Fibroblast of pulmonary artery (primary cell): ENCODE measurements at regions not wholly inside any gene's neighbourhood (a gene's known extent, or its start where the extent isn't known, plus 50 kb on each side); places are given as distances from the start of the nearest gene placed in this dataset.

Source experiments
- DNase-seq: peaks from one replicate; pipeline ENCODE4 v3.0.0-alpha.2; 2010; ENCODE audit warnings: low read depth
- H3K4me3 ChIP-seq: replicated peaks from 2 replicates; pipeline ENCODE4 v1.5.1; 2011; ENCODE audit warnings: low read depth, mild to moderate bottlenecking, control low read depth, low read length, moderate library complexity
- TF ChIP-seq, protein P1 (sequence below): IDR thresholded peaks from 2 replicates; pipeline ENCODE4 v1.5.1; 2011; ENCODE audit warnings: mild to moderate bottlenecking, control low read depth, low read length, inconsistent platforms; ENCODE audit errors: missing control alignments

GRCh38 chr1:88101041-88101440, 583.0 kb upstream of the PKN2 start:
- H3K4me3 ChIP-seq: no peak overlapping the region
- DNase-seq: no peak
- TF ChIP-seq, protein P1, sequence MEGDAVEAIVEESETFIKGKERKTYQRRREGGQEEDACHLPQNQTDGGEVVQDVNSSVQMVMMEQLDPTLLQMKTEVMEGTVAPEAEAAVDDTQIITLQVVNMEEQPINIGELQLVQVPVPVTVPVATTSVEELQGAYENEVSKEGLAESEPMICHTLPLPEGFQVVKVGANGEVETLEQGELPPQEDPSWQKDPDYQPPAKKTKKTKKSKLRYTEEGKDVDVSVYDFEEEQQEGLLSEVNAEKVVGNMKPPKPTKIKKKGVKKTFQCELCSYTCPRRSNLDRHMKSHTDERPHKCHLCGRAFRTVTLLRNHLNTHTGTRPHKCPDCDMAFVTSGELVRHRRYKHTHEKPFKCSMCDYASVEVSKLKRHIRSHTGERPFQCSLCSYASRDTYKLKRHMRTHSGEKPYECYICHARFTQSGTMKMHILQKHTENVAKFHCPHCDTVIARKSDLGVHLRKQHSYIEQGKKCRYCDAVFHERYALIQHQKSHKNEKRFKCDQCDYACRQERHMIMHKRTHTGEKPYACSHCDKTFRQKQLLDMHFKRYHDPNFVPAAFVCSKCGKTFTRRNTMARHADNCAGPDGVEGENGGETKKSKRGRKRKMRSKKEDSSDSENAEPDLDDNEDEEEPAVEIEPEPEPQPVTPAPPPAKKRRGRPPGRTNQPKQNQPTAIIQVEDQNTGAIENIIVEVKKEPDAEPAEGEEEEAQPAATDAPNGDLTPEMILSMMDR: no peak

GRCh38 chr1:88104236-88104635, 579.8 kb upstream of the PKN2 start:
- H3K4me3 ChIP-seq: no peak overlapping the region
- peak; percentile 29 for DNase-seq
- TF ChIP-seq, protein P1: no peak

DNA sequence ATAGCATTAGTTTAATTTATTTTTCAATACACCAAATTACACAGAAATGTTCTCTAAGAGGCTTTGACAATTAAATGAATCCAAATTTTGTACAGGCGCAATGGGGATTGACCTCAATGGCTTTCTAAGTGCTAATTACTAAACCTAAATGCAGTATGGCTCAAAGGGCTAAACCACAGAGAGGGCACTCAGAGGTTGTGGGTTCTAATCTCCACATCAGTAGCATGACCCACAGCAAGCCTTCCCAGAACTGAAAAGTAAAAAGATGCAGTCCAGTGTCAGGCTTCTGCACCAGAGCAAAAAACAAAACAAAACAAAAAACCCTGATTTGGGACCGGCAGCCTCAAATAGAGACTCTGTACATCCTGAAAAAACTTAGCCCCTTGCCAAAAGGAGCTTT, 579.2 kb upstream of the PKN2 start:
- TF ChIP-seq, protein P1: no peak
- no peak for DNase-seq
- H3K4me3 ChIP-seq: no peak overlapping the region

DNA sequence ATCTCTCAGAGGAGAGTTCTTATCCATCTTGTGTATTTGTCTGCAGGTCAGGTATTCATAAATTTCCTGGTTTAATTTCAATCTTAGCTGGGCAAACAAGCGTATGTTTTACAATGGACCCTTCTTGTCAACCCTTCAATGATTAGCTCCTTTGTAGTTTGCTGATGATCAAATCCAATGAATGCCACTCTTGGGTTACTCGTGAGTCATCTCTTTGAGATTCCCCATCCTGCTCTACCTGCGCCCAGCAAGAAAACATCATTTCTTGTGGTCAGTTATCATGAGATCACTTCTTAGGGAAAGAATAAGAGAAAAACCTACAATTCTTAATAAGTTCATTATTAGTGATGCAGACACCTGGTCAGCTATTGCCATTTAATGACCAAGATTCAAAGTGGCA, 572.3 kb upstream of the PKN2 start:
- TF ChIP-seq, protein P1: no peak
- no peak for DNase-seq
- H3K4me3 ChIP-seq: no peak overlapping the region

- H3K4me3 ChIP-seq: no peak overlapping the region
- TF ChIP-seq, protein P1: no peak
- no peak for DNase-seq
Observed at GRCh38 chr1:88117597-88117996, 566.5 kb upstream of the PKN2 start.

DNA sequence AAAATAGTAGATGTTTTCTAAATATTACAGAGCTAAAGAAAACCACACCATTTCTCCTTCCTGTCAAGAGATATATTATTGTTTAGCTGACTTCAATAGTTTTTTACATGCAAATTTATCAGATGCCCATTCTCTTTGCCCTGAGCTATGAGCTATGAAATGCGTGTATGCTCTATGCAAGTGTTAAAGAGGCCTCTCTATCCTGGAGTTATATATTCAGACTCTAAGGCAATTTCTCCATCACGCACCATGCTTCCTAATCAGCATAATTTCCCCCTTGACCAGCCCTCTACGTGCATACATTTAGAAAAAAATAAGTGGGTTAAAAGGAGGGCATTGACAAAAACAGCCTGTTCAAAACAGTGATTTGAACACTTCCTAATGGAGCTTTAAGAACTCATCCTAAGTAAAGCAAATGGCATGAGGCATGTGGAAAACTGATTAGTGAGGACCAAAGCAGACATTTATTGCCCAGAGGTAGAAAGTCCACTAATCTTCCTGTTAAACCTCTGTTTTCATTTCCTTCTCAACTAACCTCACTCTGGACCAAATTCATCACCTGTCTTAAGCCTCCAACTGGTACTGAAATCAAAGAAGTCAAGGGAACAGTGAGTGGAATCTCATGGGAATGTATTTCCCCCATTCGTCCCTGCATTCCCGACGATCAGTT, 565.8 kb upstream of the PKN2 start:
- no peak overlapping the region for H3K4me3 ChIP-seq
- TF ChIP-seq, protein P1: no peak
- no peak for DNase-seq

DNA sequence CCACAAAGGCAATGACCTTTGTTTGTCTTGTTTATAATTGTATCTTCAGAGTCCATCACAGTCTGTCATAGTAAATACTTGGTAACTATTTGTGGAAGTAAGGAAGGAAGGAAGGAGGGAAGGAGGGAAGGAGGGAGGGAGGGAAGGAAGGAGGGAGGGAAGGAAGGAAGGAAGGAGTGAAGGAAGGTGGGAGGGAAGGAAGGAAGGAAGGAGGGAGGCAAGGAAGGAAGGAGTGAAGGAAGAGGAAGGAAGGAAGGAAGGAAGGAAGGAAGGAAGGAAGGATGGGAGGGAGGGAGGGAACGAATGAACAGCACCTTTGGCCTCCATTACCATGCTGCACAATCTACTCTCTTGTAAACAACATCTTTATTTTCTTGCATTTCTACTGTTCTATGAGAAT, 559.5 kb upstream of the PKN2 start:
- no peak overlapping the region for H3K4me3 ChIP-seq
- no peak for DNase-seq
- TF ChIP-seq, protein P1: no peak
